Activated effector memory CD4-positive, alpha-beta T cell treated with anti-CD3 and anti-CD28 coated beads, Interleukin-2, amount 50 U/mL, for 16 hours (primary cell): ENCODE measurements at regions not wholly inside any gene's neighbourhood (a gene's known extent, or its start where the extent isn't known, plus 50 kb on each side); places are given as distances from the start of the nearest gene placed in this dataset.
"Not testable (repeated sequence)": the region's sequence is repeated elsewhere in the genome, so short reads cannot be mapped to it uniquely, and the experiment has no call there.

Experiments used
- DNase-seq: peaks from one replicate; pipeline ENCODE4 v3.0.0-alpha.2; 2020

DNA sequence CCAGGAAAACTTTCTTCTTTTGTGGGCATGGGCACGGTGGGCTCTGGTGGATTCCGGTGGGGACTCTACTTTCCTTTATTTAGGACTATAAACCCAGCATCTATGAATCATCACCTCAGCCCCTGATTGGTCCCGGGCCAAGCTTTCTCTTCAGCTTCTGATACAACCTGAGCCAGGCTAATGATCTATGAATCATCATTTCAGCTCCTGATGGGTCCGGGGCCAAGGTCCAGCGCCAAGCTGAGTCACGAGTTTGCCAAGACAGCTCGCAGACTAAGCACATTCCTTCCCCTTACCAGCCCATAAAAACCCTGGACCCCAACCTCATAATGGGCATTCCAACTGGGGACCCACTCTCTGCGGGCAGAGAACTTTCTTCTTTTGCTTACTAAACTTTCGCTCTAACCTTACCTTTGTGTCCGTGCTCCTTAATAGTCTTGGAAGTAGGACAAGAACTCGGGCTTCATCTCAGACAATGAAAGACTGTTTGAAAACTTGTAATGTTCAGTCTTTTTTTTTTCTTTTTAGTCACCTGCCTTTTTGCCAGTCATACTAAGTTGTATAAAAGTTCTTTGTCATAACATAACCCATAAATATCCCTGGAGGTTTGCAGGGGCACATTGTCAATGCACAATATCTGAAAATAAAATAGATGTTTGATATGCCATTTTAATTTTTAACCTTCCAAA lies 904.9 kb upstream of the EPHA5 start:
- no peak for DNase-seq

DNA sequence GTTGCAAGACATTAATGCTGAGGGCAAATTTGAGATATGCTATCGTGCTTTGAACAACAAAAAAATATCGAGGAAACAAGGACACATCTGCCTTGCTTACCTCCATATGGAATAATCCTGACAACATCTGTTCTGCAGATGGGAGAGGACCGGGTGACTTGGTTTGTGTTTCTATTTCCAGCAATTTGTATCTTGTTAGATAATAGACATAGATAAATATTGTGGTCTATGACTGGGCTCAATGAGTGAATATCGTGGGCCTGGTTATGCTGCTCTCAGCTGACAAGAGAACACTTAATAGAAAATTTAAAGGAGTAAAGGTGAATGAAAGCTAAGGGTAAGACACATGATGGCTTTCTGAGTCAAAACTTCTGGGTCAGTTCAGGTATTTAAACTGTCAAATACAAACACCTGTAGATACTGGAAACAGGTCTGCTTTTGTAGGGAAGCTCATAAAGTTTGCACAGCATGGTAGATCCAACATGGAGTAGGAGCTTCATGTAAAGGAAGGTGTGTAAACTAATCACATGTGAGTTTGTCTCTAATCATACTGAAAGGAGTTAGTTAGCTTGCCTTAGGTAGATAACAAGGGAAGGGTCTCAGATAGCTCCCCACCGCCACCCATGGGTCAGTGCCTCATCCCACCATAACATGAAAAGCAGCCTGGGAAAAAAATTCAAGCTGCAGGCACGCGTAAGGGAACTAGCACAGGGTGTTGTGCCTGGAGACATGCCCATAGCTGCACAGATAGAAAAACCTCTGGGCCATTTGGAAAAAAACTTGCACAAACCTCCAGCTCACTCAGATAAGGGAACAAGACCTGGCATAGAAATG lies 904.1 kb upstream of the EPHA5 start:
- DNase-seq = no peak

DNA sequence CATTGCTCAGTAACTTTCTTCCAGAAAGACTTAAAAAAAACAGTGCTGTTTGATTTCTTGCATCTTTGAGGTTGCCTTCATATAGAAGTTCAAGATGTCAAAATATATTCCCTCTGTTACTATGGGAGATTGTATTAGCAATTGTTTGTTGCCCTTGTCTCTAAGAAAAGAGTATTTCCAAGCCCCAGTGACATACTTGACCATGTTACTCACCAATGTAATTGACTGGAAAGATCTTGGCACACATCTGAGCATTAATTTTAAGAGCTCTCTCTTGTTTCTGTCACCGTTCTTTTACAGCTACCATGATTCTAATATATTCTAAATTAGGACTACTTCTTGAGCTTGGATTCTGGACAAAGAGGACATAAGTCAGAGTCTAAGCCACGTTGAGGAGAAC lies 902.7 kb upstream of the EPHA5 start:
- no peak for DNase-seq

DNA sequence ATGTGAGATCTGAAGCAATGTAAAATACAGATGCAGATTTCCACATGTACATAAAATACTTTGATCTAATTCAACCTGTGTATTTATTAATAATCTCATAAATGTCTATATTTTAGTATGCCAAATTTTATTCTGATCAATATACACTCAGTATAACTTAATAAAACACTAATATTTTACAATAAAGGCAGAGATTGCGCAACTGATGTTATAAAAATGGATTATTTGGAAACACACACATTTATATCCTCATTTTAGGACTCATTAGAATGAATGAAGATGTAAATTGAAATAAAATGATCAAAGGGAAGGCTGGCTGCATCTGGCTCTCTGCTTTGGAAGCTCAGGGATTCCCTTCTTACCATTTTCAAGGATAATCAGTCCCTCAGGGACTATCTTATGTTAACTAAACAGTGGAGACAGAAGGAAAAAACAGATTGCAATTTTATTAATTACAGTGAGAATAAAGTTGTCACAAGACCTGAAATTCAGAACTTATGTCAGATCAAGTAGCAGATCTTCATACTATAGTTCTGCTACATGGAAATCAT lies 900.9 kb upstream of the EPHA5 start:
- DNase-seq = no peak

DNA sequence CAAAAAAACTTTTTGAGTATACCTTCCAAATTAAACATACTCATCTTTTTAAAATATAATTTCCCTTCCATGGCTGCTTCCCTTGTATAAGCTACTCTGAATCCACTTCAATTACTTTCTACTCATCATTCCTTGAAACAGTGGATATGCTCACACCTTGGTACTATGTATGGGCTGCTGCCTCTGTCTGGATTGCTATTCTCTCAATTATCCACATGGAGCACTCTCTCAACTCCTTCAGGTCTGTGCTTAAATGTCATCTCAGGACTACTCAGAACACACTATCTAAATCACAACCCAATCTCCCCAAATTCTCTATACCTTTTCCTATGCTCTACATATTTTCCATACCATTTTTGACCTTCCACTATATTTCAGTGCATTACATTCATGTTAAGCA lies 898.9 kb upstream of the EPHA5 start:
- no peak for DNase-seq

DNA sequence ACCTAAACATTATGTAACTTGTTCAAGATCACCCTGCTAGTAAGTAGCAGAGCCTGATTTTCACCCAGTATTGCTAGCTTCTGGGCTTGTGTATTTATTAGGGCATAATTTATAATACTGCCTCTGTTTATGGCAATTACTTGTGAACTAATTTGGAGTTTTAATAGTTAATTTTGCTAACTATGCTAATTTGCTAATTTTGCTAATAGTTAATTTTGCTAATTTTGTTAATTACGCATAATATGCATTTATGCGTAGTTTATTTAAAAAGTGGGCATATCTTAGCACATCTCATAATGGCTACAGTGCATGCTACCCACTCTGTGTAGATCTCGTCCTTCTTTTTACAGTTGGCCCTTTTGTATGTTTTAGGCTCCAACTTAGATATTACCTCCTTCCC lies 898.1 kb upstream of the EPHA5 start:
- DNase-seq = no peak

DNA sequence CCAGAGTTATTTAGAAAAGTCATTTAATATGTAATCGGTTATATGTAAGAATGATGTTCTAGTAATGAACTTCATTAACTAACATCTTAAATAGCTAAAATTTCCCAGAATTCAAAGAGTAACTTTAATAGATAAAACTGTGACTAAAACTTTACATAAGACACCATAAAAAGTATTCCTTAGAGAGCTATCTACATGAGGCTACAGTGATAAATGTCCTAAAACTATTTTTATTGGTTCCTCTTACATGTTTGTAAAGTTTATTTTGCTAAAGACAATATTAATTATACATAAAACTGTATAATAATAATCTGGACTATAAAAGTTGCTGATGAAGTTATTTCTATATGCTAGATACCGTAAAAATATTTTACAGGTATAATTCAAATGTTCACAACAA lies 897.7 kb upstream of the EPHA5 start:
- no peak for DNase-seq

DNA sequence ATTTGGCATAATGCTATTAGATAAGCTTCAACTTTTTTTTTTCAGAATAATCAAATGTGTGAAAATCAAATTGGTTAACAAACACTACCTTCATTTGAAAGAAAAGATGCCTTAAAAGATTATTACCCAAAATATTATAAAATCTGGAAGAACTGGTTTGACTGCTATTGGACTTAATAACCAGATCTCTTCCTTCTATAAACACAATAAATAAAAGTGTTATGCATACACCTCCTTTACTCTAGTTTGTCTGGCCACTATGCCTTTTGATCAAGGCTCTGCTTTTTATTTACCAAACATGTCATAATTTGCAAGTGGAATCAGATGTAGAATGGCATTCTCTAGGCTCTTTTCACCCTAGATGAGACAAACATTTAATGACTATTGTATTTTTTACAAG lies 897.3 kb upstream of the EPHA5 start:
- DNase-seq = no peak

DNA sequence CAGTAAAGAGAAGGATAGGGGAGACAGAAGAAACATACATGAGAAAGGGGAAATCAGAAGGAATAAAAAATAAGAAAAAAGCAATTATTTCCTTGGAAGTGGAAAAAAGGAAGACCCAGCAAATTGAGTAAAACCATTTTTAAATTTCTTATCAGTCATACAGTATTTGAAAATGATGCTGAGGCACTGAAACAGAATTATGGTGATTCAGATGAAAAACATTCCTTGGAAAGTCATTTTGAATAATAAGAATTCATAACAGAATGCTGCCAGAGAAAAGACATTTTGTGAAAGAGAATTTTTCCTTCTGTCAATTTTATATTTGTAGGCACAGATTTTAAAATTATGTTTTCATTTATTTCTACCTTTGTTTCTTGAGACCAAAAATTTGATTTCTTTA lies 895.5 kb upstream of the EPHA5 start:
- DNase-seq = no peak

DNA sequence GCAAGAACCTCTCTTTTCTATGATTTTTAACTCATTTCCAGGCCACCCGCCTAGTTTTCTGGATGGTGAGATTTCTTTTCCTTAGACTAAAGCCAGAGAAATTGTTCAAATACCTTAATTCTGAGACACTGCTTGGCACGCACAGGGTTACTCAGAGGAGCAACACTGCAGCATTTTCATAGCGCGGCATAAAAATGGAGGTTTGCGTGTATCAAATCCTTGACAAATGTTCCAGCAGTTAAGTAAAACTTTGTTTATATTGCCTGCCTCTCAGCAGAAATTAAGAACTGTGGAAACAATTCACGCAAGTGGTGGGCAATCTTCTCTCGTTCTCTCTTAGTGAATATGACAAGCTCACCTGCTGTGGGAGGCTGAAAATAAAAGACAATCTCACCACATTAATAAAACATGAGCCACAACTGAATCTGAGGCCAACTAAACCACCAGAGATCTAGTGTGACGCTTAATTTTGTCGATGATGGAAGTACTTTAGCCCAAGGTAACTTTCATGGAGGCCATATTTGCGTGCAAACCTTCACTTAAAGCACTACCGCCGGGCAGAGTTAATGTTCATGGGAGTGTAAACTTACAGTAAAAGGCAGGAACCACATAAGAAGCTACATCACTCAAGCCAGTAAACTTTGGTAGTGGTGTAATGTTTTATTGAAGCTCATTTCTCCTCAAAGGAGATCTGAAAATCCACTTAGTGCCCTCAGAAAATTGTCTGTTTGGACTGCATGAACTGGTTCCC lies 894.8 kb upstream of the EPHA5 start:
- no peak for DNase-seq

DNA sequence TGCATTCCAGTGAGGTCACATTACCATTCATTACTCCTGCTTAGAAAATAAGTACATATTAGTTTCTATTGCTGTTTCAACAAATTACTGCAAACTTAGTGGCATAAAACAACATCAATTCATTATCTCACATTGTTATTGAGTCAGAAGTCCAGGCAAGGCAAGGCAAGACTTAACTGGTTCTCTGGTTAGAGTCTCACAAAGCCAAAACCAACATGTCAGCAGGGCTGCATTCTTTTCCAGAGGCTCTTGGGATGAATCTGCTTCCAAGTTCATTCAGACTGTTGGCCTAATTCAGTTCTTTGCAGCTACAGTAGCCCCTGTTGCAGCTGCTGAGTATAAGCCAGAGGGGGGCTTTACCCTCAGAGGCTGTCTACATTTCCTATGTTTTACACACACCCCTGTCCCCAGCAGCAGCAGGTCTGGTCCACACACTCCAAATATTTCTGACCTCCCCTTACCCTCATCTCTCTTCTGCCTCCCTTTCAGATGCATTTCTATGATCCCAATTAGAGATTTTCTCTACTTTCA lies 892.1 kb upstream of the EPHA5 start:
- no peak for DNase-seq

DNA sequence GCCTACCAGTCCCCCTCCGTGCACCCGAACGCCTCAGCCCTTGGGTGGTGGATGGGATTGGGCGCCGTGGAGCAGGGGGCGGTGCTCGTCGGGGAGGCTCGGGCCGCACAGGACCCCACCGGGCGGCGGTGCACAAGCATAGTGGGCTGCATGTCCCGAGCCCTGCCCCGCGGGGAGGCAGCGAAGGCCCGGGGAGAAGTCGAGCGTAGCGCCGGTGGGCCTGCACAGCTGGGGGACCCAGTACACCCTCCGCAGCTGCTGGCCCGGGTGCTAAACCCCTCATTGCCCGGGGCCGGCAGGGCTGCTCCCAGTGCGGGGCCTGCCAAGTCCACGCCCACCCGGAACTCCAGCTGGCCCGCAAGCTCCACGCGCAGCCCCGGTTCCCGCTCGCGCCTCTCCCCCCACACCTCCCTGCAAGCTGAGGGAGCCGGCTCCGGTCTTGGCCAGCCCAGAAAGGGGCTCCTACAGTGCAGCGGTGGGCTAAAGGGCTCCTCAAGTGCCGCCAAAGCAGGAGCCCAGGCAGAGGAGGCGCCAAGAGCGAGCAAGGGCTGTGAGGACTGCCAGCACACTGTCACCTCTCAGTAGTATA lies 891.3 kb upstream of the EPHA5 start:
- DNase-seq = not testable (repeated sequence)

DNA sequence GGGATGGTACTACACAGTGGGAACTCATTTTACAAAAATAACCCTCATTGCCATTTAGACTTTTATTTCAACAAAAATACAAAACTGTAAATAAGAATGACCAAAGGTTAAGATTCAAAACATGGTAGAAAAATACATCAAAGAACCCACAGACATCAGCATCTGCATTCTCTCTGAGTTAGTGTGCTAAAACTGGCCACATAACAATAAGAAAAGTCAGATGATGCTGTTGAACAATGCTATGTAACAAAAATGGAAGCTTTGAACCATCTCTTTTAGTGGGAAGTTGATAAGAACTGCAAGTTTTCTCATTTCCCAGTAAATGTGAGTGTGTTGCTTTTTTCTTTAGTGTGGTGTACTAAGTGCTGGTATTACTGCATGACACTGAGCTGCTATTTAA lies 888.4 kb upstream of the EPHA5 start:
- no peak for DNase-seq

DNA sequence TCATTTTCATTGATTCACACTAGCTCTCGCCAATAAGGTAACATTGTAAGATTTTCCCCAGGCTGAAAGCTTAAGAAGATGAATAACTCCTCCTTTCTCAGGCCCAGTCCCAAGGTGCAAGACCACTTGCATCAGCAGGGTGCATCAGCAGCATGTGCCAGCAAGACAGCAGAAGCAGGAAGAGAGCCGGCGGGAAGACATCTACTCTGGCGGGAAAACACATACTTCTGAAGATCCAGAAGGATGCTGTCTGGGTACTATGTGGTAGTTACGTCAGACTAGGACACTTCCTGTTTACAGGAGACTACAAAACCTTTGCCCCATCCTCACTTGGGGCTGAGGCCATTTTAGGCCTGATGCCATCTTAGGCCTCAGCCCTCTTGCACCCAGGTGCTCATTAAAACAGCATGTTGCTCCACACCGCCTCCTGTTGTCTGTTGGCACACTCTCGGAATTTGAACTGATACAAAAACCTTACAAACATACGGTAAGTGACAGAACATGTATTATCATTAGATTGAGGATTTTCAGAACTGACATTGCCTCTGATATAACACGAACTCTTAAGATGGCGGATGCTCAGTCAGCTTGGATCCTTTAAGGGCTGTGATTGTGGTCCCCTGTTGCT lies 886.5 kb upstream of the EPHA5 start:
- no peak for DNase-seq

DNA sequence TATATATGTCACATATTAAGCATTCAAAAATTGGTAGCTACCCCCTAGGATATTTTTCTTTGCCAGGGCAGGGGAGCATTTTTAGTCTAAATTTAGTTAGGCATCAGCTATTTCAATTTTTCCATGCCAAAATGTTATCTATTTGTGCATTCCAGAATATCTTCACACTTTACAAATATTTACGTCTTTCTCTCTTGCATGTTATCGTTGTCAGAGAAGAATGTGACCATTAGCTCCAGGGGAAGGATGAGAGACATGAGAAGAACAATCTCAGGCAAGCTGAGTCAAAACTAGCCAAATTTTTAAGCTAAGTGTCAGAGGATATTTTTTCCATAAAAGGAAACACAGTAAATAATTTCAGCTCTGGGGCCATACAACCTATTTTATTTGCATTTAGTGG lies 885.0 kb upstream of the EPHA5 start:
- DNase-seq = no peak

DNA sequence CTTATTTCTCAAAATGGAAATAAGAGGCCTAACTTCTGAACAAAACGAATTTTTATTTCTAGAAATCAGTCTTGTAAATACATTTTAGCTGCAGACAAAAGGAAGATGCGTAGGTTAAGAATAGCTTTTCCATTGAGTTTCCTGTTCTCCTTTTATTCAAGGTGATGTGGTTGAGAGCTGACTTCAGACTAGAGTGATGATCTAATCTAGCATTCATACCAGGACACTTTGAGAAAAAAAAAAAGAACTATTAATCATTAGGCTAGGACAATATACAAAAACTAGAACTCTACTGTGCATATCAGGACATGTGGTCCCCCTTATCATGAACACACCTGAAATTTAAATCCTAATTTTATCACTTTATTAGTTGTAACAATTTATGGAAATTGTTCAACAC lies 884.5 kb upstream of the EPHA5 start:
- DNase-seq = no peak

DNA sequence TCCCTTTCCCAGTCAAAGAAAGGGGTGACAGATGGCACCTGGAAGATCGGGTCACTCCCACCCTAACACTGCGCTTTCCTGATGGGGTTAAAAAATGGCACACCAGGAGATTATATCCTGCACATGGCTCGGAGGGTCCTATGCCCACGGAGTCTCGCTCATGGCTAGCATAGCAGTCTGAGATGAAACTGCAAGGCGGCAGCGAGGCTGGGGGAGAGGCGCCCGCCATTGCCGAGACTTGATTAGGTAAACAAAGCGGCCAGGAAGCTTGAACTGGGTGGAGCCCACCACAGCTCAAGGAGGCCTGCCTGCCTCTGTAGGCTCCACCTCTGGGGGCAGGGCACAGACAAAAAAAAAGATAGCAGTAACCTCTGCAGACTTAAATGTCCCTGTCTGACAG lies 875.0 kb upstream of the EPHA5 start:
- DNase-seq = not testable (repeated sequence)

DNA sequence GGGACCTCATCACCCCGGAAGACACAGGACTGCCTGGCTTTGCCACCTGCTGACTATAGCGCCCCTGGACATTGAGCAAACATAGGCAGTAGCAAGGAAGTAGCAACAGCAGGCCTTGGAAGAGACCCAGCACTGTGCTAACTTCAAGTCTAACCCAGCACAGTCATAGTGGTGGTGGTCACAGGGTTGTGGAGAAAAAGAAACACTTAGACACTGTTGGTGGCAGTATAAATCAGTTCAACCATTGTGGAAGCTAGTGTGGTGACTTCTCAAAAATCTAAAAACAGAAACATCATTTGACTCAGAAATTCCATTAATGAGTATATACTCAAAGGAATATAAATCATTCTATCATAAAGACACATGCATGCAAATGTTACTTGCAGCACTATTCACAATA lies 874.0 kb upstream of the EPHA5 start:
- DNase-seq = no peak

DNA sequence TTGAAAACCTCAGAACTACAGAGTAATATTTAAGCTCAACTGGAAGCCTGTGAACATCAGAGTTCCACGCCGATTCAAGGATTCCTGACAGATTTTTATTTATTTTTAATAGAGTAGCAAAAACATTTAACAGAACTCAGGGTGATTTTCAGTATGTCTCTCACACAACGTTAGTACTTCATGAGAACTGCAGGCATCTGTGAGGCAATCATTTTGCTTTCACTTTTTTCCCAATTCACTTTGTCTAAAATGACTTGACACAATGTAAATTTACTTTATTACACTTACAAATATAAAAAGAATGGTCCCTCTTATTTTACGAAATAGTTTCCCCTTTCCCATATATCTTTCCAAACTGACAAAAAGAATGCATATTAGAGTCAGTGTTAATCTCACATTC lies 869.5 kb upstream of the EPHA5 start:
- DNase-seq = no peak

DNA sequence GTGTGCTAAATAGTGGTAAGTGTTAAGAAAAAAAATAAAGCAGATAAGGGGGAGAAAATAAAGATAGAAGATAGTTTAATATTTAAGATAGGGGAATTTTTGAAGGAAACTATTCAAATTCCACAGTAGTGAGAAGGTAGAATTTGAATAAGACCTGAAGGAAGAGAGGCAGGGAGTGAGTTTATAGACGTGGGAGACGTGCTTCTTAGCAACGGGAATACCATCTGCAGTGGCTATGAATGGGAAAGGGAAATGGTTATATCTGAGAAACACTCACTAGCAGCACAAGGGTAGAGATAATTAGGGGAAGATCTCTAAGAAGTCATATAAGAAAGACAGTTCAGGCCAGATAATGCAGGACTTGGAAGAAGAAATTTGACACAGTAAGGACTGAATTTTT lies 854.5 kb upstream of the EPHA5 start:
- DNase-seq = no peak

DNA sequence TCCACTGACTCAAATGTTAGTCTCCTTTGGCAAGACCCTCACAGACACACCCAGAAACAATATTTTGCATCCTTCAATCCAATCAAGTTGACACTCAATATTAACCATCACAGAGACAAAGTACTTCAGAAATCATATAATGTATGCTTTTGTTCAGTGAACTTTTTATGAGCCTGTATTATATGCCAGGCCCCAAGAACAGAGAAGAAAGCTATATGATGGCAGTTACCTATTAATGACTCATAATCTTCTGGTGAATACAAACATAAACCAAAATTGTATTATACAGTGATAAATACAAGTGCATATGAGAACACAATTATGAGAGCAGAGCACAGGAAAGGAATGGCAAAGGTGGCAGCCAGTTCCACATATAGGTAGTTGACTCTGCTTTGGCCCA lies 852.0 kb upstream of the EPHA5 start:
- DNase-seq = no peak

DNA sequence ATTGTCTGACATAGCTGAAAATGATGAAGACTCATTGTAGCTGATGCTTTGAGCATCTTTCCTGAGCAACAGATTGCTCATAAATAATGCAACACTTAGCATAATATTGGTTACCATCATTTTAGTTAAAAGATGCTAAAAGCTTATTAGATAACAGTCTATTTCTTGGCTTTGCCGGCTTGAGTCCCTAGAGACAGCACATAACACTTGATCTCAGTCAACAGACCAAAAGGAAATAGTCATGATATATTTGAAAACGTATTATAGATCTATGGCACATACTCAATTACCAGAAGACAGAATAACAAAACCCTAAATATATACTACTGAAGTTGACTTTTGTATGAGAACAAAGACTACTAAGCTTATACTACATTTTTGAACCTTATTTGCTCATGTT lies 846.7 kb upstream of the EPHA5 start:
- DNase-seq = no peak

DNA sequence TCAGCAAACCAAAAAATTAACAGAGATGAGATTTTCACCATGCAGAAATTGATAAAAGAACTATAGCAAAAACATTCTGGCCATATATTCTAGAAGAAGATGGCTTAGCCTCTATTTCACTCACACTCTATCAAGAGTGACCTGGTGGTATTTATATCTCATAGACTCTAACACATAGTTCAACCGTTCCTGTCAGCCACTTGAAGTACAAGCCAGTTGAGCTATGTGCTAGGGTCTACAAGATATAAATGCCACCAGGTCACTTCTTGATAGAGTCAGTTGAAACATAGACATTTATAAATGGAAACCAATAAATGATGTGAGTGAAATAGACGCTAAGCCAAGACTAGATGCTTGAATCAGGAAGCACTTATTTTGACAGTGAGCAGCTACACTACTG lies 836.7 kb upstream of the EPHA5 start:
- no peak for DNase-seq
